GM12878 (cell line): ENCODE measurements at regions not wholly inside any gene's neighbourhood (a gene's known extent, or its start where the extent isn't known, plus 50 kb on each side); places are given as distances from the start of the nearest gene placed in this dataset.

Experiments used
- ATAC-seq: fragments of 200-7000 bp; cut with Tn5 transposase; 3 replicates; pipeline ENCODE4 v1.9.1; 2020; ENCODE audit warnings: mild to moderate bottlenecking, moderate library complexity
- BruUV-seq: library from RNA; stranded (reverse); fragments of 400-500 nt; replicated peaks from 2 replicates; lab custom pipeline; 2021; lab: Mats Ljungman, UMichigan
- CTCF ChIA-PET: fragments of 300-600 bp; sonication (Branson Sonifier 250); formaldehyde crosslinking; extraction: SDS; loops from one replicate; lab custom pipeline; 2021; ENCODE audit warnings: inconsistent platforms; lab: Yijun Ruan, JAX
- POLR2A ChIA-PET: fragments of 350-600 bp; formaldehyde crosslinking; extraction: SDS; loops from one replicate; lab custom pipeline; 2021; ENCODE audit warnings: inconsistent platforms; lab: Charles Lee
- RAD21 ChIA-PET: fragments of 300-600 bp; sonication (Branson Sonifier 250); formaldehyde crosslinking; loops from one replicate; lab custom pipeline; 2023; ENCODE audit warnings: antibody characterized with exemption; ENCODE audit not compliant: unreplicated experiment; lab: Charles Lee
- SMC1A ChIA-PET: fragments of 300-600 bp; sonication (Branson Sonifier 250); formaldehyde crosslinking; loops from one replicate; lab custom pipeline; 2023; ENCODE audit not compliant: unreplicated experiment, uncharacterized antibody; lab: Charles Lee
- DNase-seq: peaks from one replicate; pipeline ENCODE4 v3.0.0-alpha.2; 2011; ENCODE audit warnings: low read depth, low spot score
- FAIRE-seq: peaks from 3 replicates; lab custom pipeline; 2011; peaks lifted over from hg19 to GRCh38; lab: Jason Lieb, UNC
- H2AFZ ChIP-seq: 2 replicates; pipeline ENCODE4 v1.6.0; 2011; ENCODE audit warnings: low read depth, low read length, control low read depth; ENCODE audit not compliant: control insufficient read depth
- H3K27ac ChIP-seq: 2 replicates; pipeline ENCODE4 v1.5.1; 2011; ENCODE audit warnings: control low read depth; ENCODE audit not compliant: control insufficient read depth, insufficient read depth
- H3K27me3 ChIP-seq, 2 experiments: replicated peaks in 1 of 2; 2 replicates each; pipeline versions ENCODE4 v1.6.0 to v1.6.1; 2011; ENCODE audit warnings: low read length in 1 of 2; ENCODE audit not compliant: control insufficient read depth in 2 of 2, insufficient read depth in 2 of 2
- H3K36me3 ChIP-seq, 2 experiments: 2 replicates each; pipeline ENCODE4 v1.5.1; 2011; ENCODE audit warnings: low read length in 1 of 2; ENCODE audit not compliant: control insufficient read depth in 2 of 2, insufficient read depth in 2 of 2
- H3K4me1 ChIP-seq: 2 replicates; pipeline ENCODE4 v1.6.1; 2011; ENCODE audit warnings: mild to moderate bottlenecking, low read length, moderate library complexity, mixed read lengths; ENCODE audit not compliant: control insufficient read depth, insufficient read depth
- H3K4me2 ChIP-seq: 2 replicates; pipeline ENCODE4 v1.6.0; 2011; ENCODE audit warnings: control low read depth; ENCODE audit not compliant: control insufficient read depth, insufficient read depth
- H3K4me3 ChIP-seq: fragments of 200-600 bp; sonication (generic); 2 replicates; pipeline ENCODE4 v1.5.1; 2016
- H3K79me2 ChIP-seq: 2 replicates; pipeline ENCODE4 v1.6.0; 2011; ENCODE audit warnings: low read length; ENCODE audit not compliant: control insufficient read depth, insufficient read depth
- H3K9ac ChIP-seq: 2 replicates; pipeline ENCODE4 v1.8.0; 2011; ENCODE audit warnings: low read length, control low read depth, mixed read lengths; ENCODE audit not compliant: control insufficient read depth, insufficient read depth
- H3K9me3 ChIP-seq: replicated peaks from 3 replicates; pipeline ENCODE4 v1.5.1; 2011; ENCODE audit warnings: mild to moderate bottlenecking, low read length; ENCODE audit not compliant: control insufficient read depth, insufficient read depth
- H4K20me1 ChIP-seq: 2 replicates; pipeline ENCODE4 v1.6.0; 2011; ENCODE audit not compliant: control insufficient read depth, insufficient read depth
- CREB1 ChIP-seq: IDR thresholded peaks from 2 replicates; pipeline ENCODE4 v1.6.1; 2012; ENCODE audit warnings: low read depth, mild to moderate bottlenecking, inconsistent platforms
- IKZF1 ChIP-seq: fragments of 450-650 bp; conservative IDR thresholded peaks from 2 replicates; pipeline ENCODE4 v1.6.1; 2017; ENCODE audit warnings: antibody characterized with exemption, mild to moderate bottlenecking
- LARP7 ChIP-seq: fragments of 450-650 bp; IDR thresholded peaks from 2 replicates; pipeline ENCODE4 v1.6.1; 2017; ENCODE audit warnings: mild to moderate bottlenecking
- PML ChIP-seq: IDR thresholded peaks from 2 replicates; pipeline ENCODE4 v1.6.1; 2012; ENCODE audit warnings: low read length, inconsistent platforms
- SREBF1 ChIP-seq: IDR thresholded peaks from 2 replicates; pipeline ENCODE4 v1.6.1; 2012; ENCODE audit warnings: mild to moderate bottlenecking, low read length
- YBX1 ChIP-seq: fragments of 450-650 bp; IDR thresholded peaks from 2 replicates; pipeline ENCODE4 v1.6.1; 2016; ENCODE audit warnings: antibody characterized with exemption
- ZNF207 ChIP-seq: fragments of 450-650 bp; IDR thresholded peaks from 2 replicates; pipeline ENCODE4 v1.6.1; 2014; ENCODE audit warnings: antibody characterized with exemption, mild to moderate bottlenecking, borderline replicate concordance
- ZNF274 ChIP-seq: IDR thresholded peaks from one replicate; pipeline ENCODE4 v1.8.0; 2011; ENCODE audit not compliant: insufficient read length, insufficient read depth
- ZSCAN29 ChIP-seq: fragments of 450-650 bp; IDR thresholded peaks from 2 replicates; pipeline ENCODE4 v1.6.1; 2017; ENCODE audit warnings: mild to moderate bottlenecking, moderate library complexity
- WGBS: methylation state at CpG from one replicate; pipeline ENCODE4 v1.1.6; 2016; ENCODE audit warnings: low lambda C conversion rate; ENCODE audit not compliant: insufficient replicate concordance, insufficient coverage; ENCODE audit errors: missing lambda C conversion rate; 5-methylcytosine and 5-hydroxymethylcytosine counted together
- in situ Hi-C: fragments of 300-500 bp; cut with MboI; formaldehyde crosslinking; loops from 9 replicates; pipeline ENCODE4 v1.14.3; 2018; ENCODE audit warnings: mixed read lengths
- intact Hi-C: fragments of 100-400 bp; cut with micrococcal nuclease; formaldehyde crosslinking; loops from one replicate; pipeline ENCODE4 v1.14.2; 2022; ENCODE audit not compliant: unreplicated experiment
- TF ChIP-seq, protein P1 (sequence below): fragments of 450-650 bp; formaldehyde crosslinking; IDR thresholded peaks from 2 replicates; pipeline ENCODE4 v1.5.0; 2022; ENCODE audit warnings: mild to moderate bottlenecking, missing genetic modification characterization
- TF ChIP-seq, protein P2 (sequence below): fragments of 150-350 bp; IDR thresholded peaks from 2 replicates; pipeline ENCODE4 v1.6.1; 2016; ENCODE audit warnings: low read depth, low read length
- TF ChIP-seq, protein P3 (sequence below): IDR thresholded peaks from 2 replicates; pipeline ENCODE4 v1.6.1; 2012; ENCODE audit warnings: mild to moderate bottlenecking, low read depth, low read length
- TF ChIP-seq, protein P4 (sequence below): IDR thresholded peaks from 2 replicates; pipeline ENCODE4 v1.6.1; 2011; ENCODE audit warnings: mild to moderate bottlenecking, low read depth, low read length, moderate library complexity; ENCODE audit not compliant: insufficient replicate concordance

DNA sequence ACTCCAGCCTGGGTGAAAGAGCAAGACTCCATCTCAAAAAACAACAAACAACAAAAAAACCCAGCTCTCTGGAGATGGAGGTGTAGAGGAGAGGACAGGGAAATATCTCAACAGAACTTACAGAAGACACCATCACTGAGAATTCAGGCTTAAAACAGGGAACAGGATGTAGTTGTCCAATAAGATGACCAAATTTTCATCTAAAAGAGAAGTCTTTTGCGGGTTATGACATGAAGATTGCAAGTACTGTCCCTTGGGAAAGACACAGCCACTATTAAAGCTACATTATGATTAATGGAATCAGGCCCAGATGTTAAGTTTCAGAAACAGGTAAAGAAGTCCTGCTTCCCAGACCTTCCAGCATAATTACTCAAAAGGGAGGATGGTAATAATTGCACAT lies 235.2 kb upstream of the NRP1 start:
- Histone ChIP-seq H3K79me2 (no peaks in the 10 kb centered on the region), H4K20me1 (no peaks in the 10 kb centered on the region), H3K9ac (no peak overlapping the region), H3K36me3 (no peaks in the 10 kb centered on the region), H2AFZ (no peak overlapping the region), H3K4me2 (no peak overlapping the region), H3K27ac (no peak overlapping the region), H3K9me3 (no peaks in the 10 kb centered on the region), H3K4me3 (no peak overlapping the region), H3K27me3 (no peaks in the 10 kb centered on the region), H3K4me1 (no peaks in the 10 kb centered on the region)
- ChIA-PET CTCF (no interaction called here), SMC1A (interaction anchor here (0.9 to 1.4 kb wide), 3 partner anchors 10 to 237 kb away, joined by 3 to 4 read pairs (median 3); no protein-coding TSS in a partner anchor), RAD21 (no interaction called here), POLR2A (no interaction called here)
- DNase-seq (no peak), FAIRE-seq (no peak), ATAC-seq (no peak)
- intact Hi-C loops, result no loop called here
- in situ Hi-C loops, result no loop called here
- WGBS, result 0% methylated on average over 1 of the region's 1 CpG
- no TSS peak for BruUV-seq
- TF ChIP-seq IKZF1, result no peak
- TF ChIP-seq ZNF274, result no peak
- TF ChIP-seq, protein P1, sequence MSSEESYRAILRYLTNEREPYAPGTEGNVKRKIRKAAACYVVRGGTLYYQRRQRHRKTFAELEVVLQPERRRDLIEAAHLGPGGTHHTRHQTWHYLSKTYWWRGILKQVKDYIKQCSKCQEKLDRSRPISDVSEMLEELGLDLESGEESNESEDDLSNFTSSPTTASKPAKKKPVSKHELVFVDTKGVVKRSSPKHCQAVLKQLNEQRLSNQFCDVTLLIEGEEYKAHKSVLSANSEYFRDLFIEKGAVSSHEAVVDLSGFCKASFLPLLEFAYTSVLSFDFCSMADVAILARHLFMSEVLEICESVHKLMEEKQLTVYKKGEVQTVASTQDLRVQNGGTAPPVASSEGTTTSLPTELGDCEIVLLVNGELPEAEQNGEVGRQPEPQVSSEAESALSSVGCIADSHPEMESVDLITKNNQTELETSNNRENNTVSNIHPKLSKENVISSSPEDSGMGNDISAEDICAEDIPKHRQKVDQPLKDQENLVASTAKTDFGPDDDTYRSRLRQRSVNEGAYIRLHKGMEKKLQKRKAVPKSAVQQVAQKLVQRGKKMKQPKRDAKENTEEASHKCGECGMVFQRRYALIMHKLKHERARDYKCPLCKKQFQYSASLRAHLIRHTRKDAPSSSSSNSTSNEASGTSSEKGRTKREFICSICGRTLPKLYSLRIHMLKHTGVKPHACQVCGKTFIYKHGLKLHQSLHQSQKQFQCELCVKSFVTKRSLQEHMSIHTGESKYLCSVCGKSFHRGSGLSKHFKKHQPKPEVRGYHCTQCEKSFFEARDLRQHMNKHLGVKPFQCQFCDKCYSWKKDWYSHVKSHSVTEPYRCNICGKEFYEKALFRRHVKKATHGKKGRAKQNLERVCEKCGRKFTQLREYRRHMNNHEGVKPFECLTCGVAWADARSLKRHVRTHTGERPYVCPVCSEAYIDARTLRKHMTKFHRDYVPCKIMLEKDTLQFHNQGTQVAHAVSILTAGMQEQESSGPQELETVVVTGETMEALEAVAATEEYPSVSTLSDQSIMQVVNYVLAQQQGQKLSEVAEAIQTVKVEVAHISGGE (CRISPR knock-in tag), result no peak
- TF ChIP-seq, protein P2, sequence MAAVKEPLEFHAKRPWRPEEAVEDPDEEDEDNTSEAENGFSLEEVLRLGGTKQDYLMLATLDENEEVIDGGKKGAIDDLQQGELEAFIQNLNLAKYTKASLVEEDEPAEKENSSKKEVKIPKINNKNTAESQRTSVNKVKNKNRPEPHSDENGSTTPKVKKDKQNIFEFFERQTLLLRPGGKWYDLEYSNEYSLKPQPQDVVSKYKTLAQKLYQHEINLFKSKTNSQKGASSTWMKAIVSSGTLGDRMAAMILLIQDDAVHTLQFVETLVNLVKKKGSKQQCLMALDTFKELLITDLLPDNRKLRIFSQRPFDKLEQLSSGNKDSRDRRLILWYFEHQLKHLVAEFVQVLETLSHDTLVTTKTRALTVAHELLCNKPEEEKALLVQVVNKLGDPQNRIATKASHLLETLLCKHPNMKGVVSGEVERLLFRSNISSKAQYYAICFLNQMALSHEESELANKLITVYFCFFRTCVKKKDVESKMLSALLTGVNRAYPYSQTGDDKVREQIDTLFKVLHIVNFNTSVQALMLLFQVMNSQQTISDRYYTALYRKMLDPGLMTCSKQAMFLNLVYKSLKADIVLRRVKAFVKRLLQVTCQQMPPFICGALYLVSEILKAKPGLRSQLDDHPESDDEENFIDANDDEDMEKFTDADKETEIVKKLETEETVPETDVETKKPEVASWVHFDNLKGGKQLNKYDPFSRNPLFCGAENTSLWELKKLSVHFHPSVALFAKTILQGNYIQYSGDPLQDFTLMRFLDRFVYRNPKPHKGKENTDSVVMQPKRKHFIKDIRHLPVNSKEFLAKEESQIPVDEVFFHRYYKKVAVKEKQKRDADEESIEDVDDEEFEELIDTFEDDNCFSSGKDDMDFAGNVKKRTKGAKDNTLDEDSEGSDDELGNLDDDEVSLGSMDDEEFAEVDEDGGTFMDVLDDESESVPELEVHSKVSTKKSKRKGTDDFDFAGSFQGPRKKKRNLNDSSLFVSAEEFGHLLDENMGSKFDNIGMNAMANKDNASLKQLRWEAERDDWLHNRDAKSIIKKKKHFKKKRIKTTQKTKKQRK, result no peak
- no peak for TF ChIP-seq ZNF207
- no peak for TF ChIP-seq CREB1
- no peak for TF ChIP-seq SREBF1
- TF ChIP-seq, protein P3, sequence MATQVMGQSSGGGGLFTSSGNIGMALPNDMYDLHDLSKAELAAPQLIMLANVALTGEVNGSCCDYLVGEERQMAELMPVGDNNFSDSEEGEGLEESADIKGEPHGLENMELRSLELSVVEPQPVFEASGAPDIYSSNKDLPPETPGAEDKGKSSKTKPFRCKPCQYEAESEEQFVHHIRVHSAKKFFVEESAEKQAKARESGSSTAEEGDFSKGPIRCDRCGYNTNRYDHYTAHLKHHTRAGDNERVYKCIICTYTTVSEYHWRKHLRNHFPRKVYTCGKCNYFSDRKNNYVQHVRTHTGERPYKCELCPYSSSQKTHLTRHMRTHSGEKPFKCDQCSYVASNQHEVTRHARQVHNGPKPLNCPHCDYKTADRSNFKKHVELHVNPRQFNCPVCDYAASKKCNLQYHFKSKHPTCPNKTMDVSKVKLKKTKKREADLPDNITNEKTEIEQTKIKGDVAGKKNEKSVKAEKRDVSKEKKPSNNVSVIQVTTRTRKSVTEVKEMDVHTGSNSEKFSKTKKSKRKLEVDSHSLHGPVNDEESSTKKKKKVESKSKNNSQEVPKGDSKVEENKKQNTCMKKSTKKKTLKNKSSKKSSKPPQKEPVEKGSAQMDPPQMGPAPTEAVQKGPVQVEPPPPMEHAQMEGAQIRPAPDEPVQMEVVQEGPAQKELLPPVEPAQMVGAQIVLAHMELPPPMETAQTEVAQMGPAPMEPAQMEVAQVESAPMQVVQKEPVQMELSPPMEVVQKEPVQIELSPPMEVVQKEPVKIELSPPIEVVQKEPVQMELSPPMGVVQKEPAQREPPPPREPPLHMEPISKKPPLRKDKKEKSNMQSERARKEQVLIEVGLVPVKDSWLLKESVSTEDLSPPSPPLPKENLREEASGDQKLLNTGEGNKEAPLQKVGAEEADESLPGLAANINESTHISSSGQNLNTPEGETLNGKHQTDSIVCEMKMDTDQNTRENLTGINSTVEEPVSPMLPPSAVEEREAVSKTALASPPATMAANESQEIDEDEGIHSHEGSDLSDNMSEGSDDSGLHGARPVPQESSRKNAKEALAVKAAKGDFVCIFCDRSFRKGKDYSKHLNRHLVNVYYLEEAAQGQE, result no peak
- no peak for TF ChIP-seq ZSCAN29
- no peak for TF ChIP-seq PML
- no peak for TF ChIP-seq LARP7
- TF ChIP-seq, protein P4, sequence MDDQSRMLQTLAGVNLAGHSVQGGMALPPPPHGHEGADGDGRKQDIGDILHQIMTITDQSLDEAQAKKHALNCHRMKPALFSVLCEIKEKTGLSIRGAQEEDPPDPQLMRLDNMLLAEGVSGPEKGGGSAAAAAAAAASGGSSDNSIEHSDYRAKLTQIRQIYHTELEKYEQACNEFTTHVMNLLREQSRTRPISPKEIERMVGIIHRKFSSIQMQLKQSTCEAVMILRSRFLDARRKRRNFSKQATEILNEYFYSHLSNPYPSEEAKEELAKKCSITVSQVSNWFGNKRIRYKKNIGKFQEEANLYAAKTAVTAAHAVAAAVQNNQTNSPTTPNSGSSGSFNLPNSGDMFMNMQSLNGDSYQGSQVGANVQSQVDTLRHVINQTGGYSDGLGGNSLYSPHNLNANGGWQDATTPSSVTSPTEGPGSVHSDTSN, result no peak
- TF ChIP-seq YBX1, result no peak
